PC-9 (cell line): ENCODE measurements at regions not wholly inside any gene's neighbourhood (a gene's known extent, or its start where the extent isn't known, plus 50 kb on each side); places are given as distances from the start of the nearest gene placed in this dataset.

Experiments
- BruUV-seq: library from RNA; stranded (reverse); fragments of 400-500 nt; replicated peaks from 2 replicates; lab custom pipeline; 2021; lab: Mats Ljungman, UMichigan
- CTCF ChIA-PET: fragments of 300-600 bp; sonication (Branson Sonifier 250); formaldehyde crosslinking; loops from one replicate; lab custom pipeline; 2022; ENCODE audit warnings: antibody characterized with exemption; lab: Charles Lee
- POLR2A ChIA-PET: fragments of 300-600 bp; sonication (Branson Sonifier 250); formaldehyde crosslinking; loops from one replicate; lab custom pipeline; 2022; ENCODE audit warnings: antibody characterized with exemption; ENCODE audit not compliant: unreplicated experiment; lab: Charles Lee
- DNase-seq, 2 experiments: peaks; one replicate each; pipeline versions ENCODE4 v3.0.0 to v3.0.0-alpha.2; 2015 to 2022; ENCODE audit warnings: mixed read lengths in 1 of 2
- H2AFZ ChIP-seq: fragments of 200-600 bp; sonication (generic); 2 replicates; pipeline ENCODE4 v1.8.1; 2017; ENCODE audit warnings: antibody characterized with exemption
- H3F3A ChIP-seq: fragments of 200-600 bp; sonication (generic); 2 replicates; pipeline ENCODE4 v1.8.1; 2017; ENCODE audit warnings: antibody characterized with exemption, mild to moderate bottlenecking, low read depth; ENCODE audit not compliant: insufficient read depth
- H3K27ac ChIP-seq: fragments of 200-600 bp; sonication (generic); 2 replicates; pipeline ENCODE4 v1.6.1; 2016; ENCODE audit warnings: mixed run types
- H3K27me3 ChIP-seq: fragments of 200-600 bp; sonication (generic); 2 replicates; pipeline ENCODE4 v1.6.1; 2016; ENCODE audit warnings: low read depth, mixed run types; ENCODE audit not compliant: insufficient read depth
- H3K36me3 ChIP-seq: fragments of 200-600 bp; sonication (generic); 2 replicates; pipeline ENCODE4 v1.6.1; 2016; ENCODE audit warnings: low read depth, mixed run types
- H3K4me1 ChIP-seq: fragments of 200-600 bp; sonication (generic); replicated peaks from 2 replicates; pipeline ENCODE4 v1.6.1; 2016; ENCODE audit warnings: mixed run types; ENCODE audit not compliant: insufficient read depth
- H3K4me2 ChIP-seq: fragments of 200-600 bp; sonication (generic); 2 replicates; pipeline ENCODE4 v1.6.1; 2017; ENCODE audit warnings: mixed run types
- H3K4me3 ChIP-seq: fragments of 200-600 bp; sonication (generic); 2 replicates; pipeline ENCODE4 v1.6.1; 2016; ENCODE audit warnings: mixed run types
- H3K79me2 ChIP-seq: fragments of 200-600 bp; sonication (generic); 2 replicates; pipeline ENCODE4 v1.6.1; 2017; ENCODE audit warnings: low read depth, mixed run types
- H3K9me2 ChIP-seq: fragments of 200-600 bp; sonication (generic); 2 replicates; pipeline ENCODE4 v1.8.1; 2017; ENCODE audit warnings: mild to moderate bottlenecking; ENCODE audit not compliant: insufficient read depth
- H3K9me3 ChIP-seq: fragments of 200-600 bp; sonication (generic); 2 replicates; pipeline ENCODE4 v1.8.1; 2016; ENCODE audit warnings: low read depth; ENCODE audit not compliant: insufficient read depth
- H4K20me1 ChIP-seq: fragments of 200-600 bp; sonication (generic); 2 replicates; pipeline ENCODE4 v1.8.1; 2017; ENCODE audit not compliant: insufficient read depth
- CTCF ChIP-seq: fragments of 200-600 bp; sonication (generic); conservative IDR thresholded peaks from 2 replicates; pipeline ENCODE4 v1.6.1; 2017; ENCODE audit warnings: mixed run types, antibody characterized with exemption, mild to moderate bottlenecking, moderate library complexity
- EZH2 ChIP-seq: fragments of 200-600 bp; sonication (generic); IDR thresholded peaks from 2 replicates; pipeline ENCODE4 v1.8.0; 2017; ENCODE audit warnings: antibody characterized with exemption, low read depth
- intact Hi-C: fragments of 100-400 bp; cut with micrococcal nuclease; formaldehyde crosslinking; loops from one replicate; pipeline ENCODE4 v1.10.0; 2022; ENCODE audit not compliant: unreplicated experiment

- H3K27me3 ChIP-seq, result no peaks in the 10 kb centered on the region
- BruUV-seq, result no TSS peak
- TF ChIP-seq EZH2 (no peak), CTCF (no peak)
- DNase-seq, result no peak
- no peaks in the 10 kb centered on the region for H3K9me2 ChIP-seq
- intact Hi-C loops, result no loop called here
- H3K27ac ChIP-seq, result no peak overlapping the region
- no peaks in the 10 kb centered on the region for H3K9me3 ChIP-seq
- H3K36me3 ChIP-seq, result no peaks in the 10 kb centered on the region
- no peak overlapping the region for H3K4me3 ChIP-seq
- H3F3A ChIP-seq, result no peaks in the 10 kb centered on the region
- H3K4me1 ChIP-seq, result no peaks in the 10 kb centered on the region
- POLR2A ChIA-PET, result no interaction called here
- no peak overlapping the region for H3K4me2 ChIP-seq
- H4K20me1 ChIP-seq, result no peaks in the 10 kb centered on the region
- CTCF ChIA-PET, result no interaction called here
- no peak overlapping the region for H2AFZ ChIP-seq
- H3K79me2 ChIP-seq, result no peaks in the 10 kb centered on the region
These were observed 156.8 kb upstream of the AVPR1A start for GRCh38 chr12:63307849-63308248.

GRCh38 chr12:63305901-63306875 is 155.2 kb upstream of the AVPR1A start:
- Histone ChIP-seq H3K4me1 (no peaks in the 10 kb centered on the region), H3K9me3 (no peaks in the 10 kb centered on the region), H3K36me3 (no peaks in the 10 kb centered on the region), H3K4me3 (no peak overlapping the region), H3K79me2 (no peaks in the 10 kb centered on the region), H3F3A (no peaks in the 10 kb centered on the region), H3K27ac (no peak overlapping the region), H4K20me1 (no peaks in the 10 kb centered on the region), H2AFZ (no peak overlapping the region), H3K27me3 (no peaks in the 10 kb centered on the region), H3K4me2 (no peak overlapping the region), H3K9me2 (no peaks in the 10 kb centered on the region)
- intact Hi-C loops, result no loop called here
- ChIA-PET POLR2A (no interaction called here), CTCF (no interaction called here)
- TF ChIP-seq CTCF (no peak), EZH2 (no peak)
- DNase-seq, result no peak
- BruUV-seq, result no TSS peak

GRCh38 chr12:63304887-63305316 is 153.9 kb upstream of the AVPR1A start:
- no peak overlapping the region for H2AFZ ChIP-seq
- ChIA-PET CTCF (no interaction called here), POLR2A (no interaction called here)
- H3F3A ChIP-seq, result no peaks in the 10 kb centered on the region
- no peak overlapping the region for H3K4me2 ChIP-seq
- H3K9me2 ChIP-seq, result no peaks in the 10 kb centered on the region
- H3K9me3 ChIP-seq, result no peaks in the 10 kb centered on the region
- no peaks in the 10 kb centered on the region for H3K4me1 ChIP-seq
- no peak for DNase-seq
- no peak overlapping the region for H3K27ac ChIP-seq
- no peak overlapping the region for H3K4me3 ChIP-seq
- H3K27me3 ChIP-seq, result no peaks in the 10 kb centered on the region
- BruUV-seq, result no TSS peak
- intact Hi-C loops, result no loop called here
- H3K79me2 ChIP-seq, result no peaks in the 10 kb centered on the region
- no peaks in the 10 kb centered on the region for H3K36me3 ChIP-seq
- TF ChIP-seq CTCF (no peak), EZH2 (no peak)
- H4K20me1 ChIP-seq, result no peaks in the 10 kb centered on the region
